ENCODE measurements at regions not wholly inside any gene's neighbourhood (a gene's known extent, or its start where the extent isn't known, plus 50 kb on each side); places are given as distances from the start of the nearest gene placed in this dataset.

- no peak overlapping the region for H2AFZ ChIP-seq (ENCODE audit: low read depth, low read length)
- H3K4me2 ChIP-seq (ENCODE audit: low read length) = no peak overlapping the region
- H3K79me2 ChIP-seq (replicated peaks; ENCODE audit: insufficient read depth, low read length) = no peaks in the 10 kb centered on the region
- H3K4me3 ChIP-seq (ENCODE audit: low read length) = no peak overlapping the region
- H3F3A ChIP-seq (ENCODE audit: insufficient read depth, low read length, poor library complexity, severe bottlenecking) = no peaks in the 10 kb centered on the region
- no peak for TF ChIP-seq MXI1 (conservative IDR thresholded peaks at IDR 0.05; ENCODE audit: poor library complexity, severe bottlenecking)
- no peak for TF ChIP-seq REST (IDR thresholded peaks at IDR 0.05; ENCODE audit: borderline replicate concordance)
- no peak for TF ChIP-seq POLR2AphosphoS5 (IDR thresholded peaks at IDR 0.05)
- TF ChIP-seq SMC3 (conservative IDR thresholded peaks at IDR 0.05; ENCODE audit: poor library complexity) = no peak
- no peak for TF ChIP-seq EP300 (conservative IDR thresholded peaks at IDR 0.05; ENCODE audit: poor library complexity, severe bottlenecking)
- no peak for TF ChIP-seq EZH2 (IDR thresholded peaks at IDR 0.05; ENCODE audit: borderline replicate concordance, insufficient read depth, low read length, poor library complexity, severe bottlenecking)
- no peak for TF ChIP-seq TAF1 (IDR thresholded peaks at IDR 0.05; ENCODE audit: low read depth)
- no peak for TF ChIP-seq RAD21 (conservative IDR thresholded peaks at IDR 0.05)
- no peak for TF ChIP-seq CTCF (IDR thresholded peaks at IDR 0.05; ENCODE audit: poor library complexity, severe bottlenecking)
- H3K27ac ChIP-seq (ENCODE audit: low read length) = no peak overlapping the region
- H4K20me1 ChIP-seq (ENCODE audit: insufficient read depth) = no peaks in the 10 kb centered on the region
- H3K9me2 ChIP-seq (ENCODE audit: insufficient read depth, low read length) = no peaks in the 10 kb centered on the region
- H3K27me3 ChIP-seq (ENCODE audit: insufficient read depth, low read depth, low read length) = no peaks in the 10 kb centered on the region
- no peak overlapping the region for H3K9ac ChIP-seq (ENCODE audit: low read length)
- no peaks in the 10 kb centered on the region for H3K9me3 ChIP-seq (ENCODE audit: low read length)
- H3K36me3 ChIP-seq (ENCODE audit: insufficient read depth, low read length) = no peaks in the 10 kb centered on the region
Measured at GRCh38 chr2:114091010-114091409, 201.1 kb downstream of the ACTR3 start.

GRCh38 chr2:114108249-114108648 lies 218.4 kb downstream of the ACTR3 start:
- no peaks in the 10 kb centered on the region for H3K36me3 ChIP-seq (ENCODE audit: insufficient read depth, low read length)
- TF ChIP-seq TAF1 (IDR thresholded peaks at IDR 0.05; ENCODE audit: low read depth) (no peak), CTCF (IDR thresholded peaks at IDR 0.05; ENCODE audit: poor library complexity, severe bottlenecking) (no peak)
- no peak overlapping the region for H3K27ac ChIP-seq (ENCODE audit: low read length)

More at GRCh38 chr2:114108249-114108648, 218.4 kb downstream of the ACTR3 start:
- H3K79me2 ChIP-seq (replicated peaks; ENCODE audit: insufficient read depth, low read length) = no peaks in the 10 kb centered on the region
- no peaks in the 10 kb centered on the region for H3K9me2 ChIP-seq (ENCODE audit: insufficient read depth, low read length)
- no peak overlapping the region for H3K4me3 ChIP-seq (ENCODE audit: low read length)
- H3K9me3 ChIP-seq (ENCODE audit: low read length) = no peaks in the 10 kb centered on the region
- H4K20me1 ChIP-seq (ENCODE audit: insufficient read depth) = no peaks in the 10 kb centered on the region
- H3K4me2 ChIP-seq (ENCODE audit: low read length) = no peak overlapping the region
- H3F3A ChIP-seq (ENCODE audit: insufficient read depth, low read length, poor library complexity, severe bottlenecking) = no peaks in the 10 kb centered on the region
- H2AFZ ChIP-seq (ENCODE audit: low read depth, low read length) = no peak overlapping the region
- H3K27me3 ChIP-seq (ENCODE audit: insufficient read depth, low read depth, low read length) = no peaks in the 10 kb centered on the region
- no peak overlapping the region for H3K9ac ChIP-seq (ENCODE audit: low read length)
